Lower leg skin (tissue), 4 donors: ENCODE measurements at regions not wholly inside any gene's neighbourhood (a gene's known extent, or its start where the extent isn't known, plus 50 kb on each side); places are given as distances from the start of the nearest gene placed in this dataset.

ENCODE experiments used
- DNase-seq, 2 donors: peaks; one replicate each; pipeline ENCODE4 v3.0.0-alpha.2; 2019; ENCODE audit warnings: low spot score in 2 of 2
- H3K4me3 ChIP-seq: fragments of 200-600 bp; sonication (generic); 2 replicates; pipeline ENCODE4 v1.5.1; 2017; ENCODE audit warnings: mild to moderate bottlenecking, low read depth; ENCODE audit not compliant: poor library complexity, severe bottlenecking
- CTCF ChIP-seq, 3 donors: fragments of 450-650 bp; IDR thresholded peaks; one replicate each; pipeline ENCODE4 v1.5.1; 2016; ENCODE audit warnings: antibody characterized with exemption in 3 of 3, mild to moderate bottlenecking in 3 of 3, moderate library complexity in 2 of 3
- POLR2A ChIP-seq, 2 donors: fragments of 450-650 bp; IDR thresholded peaks; one replicate each; pipeline ENCODE4 v1.6.1; 2016 to 2017; ENCODE audit warnings: antibody characterized with exemption in 2 of 2, mild to moderate bottlenecking in 1 of 2, moderate library complexity in 1 of 2
- WGBS, 2 donors: methylation state at CpG; one replicate each; pipeline ENCODE4 v1.1.5; 2018; 5-methylcytosine and 5-hydroxymethylcytosine counted together
- intact Hi-C: fragments of 100-400 bp; cut with DNase I; formaldehyde crosslinking; loops from one replicate; pipeline ENCODE4 v1.15.0; 2023; ENCODE audit warnings: low total_unique reads

DNA sequence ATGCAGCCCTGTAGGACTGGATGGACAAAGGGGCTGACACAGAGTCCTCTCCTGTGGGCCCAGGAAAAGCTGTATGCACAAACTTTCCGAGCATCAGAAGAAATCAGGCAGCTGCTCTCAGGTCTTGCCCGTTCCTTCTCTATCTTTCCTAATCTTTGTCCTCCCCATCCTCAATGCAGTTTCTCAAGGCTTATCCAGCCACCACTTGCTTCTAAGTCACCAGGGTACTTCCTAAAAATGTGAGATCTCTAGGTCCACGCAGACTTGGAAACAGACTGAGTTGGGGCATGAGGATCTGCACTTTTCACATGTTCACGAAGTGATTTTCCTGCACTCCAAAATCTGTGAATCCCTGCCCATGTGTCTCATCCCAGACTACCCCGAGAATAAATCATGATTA, 394.5 kb upstream of the SLC35B3 start:
- intact Hi-C loops = no loop called here
- no peak for TF ChIP-seq POLR2A (IDR thresholded peaks at IDR 0.05)
- TF ChIP-seq CTCF (IDR thresholded peaks at IDR 0.05) = no peak
- 49 to 60% methylated on average over 5 of the region's 5 CpGs for WGBS, 2 donors
- H3K4me3 ChIP-seq = no peak overlapping the region
- no peak for DNase-seq

DNA sequence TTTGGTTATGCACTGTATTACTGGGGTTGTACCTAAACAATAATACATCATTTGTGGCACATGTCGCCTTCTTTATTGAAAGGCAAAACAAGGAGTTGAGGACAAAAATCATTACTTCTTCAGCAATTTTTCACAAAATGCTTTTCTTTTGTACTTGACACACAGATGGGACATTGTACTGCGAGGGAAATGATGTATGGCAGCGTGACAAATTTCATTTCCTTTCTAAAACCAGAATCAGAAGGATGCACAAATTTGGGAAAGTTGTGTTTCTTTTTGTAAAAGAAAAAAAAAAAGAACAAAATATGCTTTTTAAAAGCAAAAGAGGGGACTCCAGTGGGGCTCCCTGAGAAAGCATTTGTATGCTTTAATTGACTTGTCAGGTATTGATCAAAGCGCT, 394.0 kb upstream of the SLC35B3 start:
- no peak overlapping the region for H3K4me3 ChIP-seq
- intact Hi-C loops = no loop called here
- DNase-seq = no peak
- TF ChIP-seq POLR2A (IDR thresholded peaks at IDR 0.05) (no peak), CTCF (IDR thresholded peaks at IDR 0.05) (no peak)
- 68 to 73% methylated on average over 4 of the region's 4 CpGs for WGBS, 2 donors

GRCh38 chr6:8828376-8828775, 393.0 kb upstream of the SLC35B3 start:
- 71 to 95% methylated on average over 4 of the region's 4 CpGs for WGBS, 2 donors
- no peak for TF ChIP-seq POLR2A (IDR thresholded peaks at IDR 0.05)
- no peak for TF ChIP-seq CTCF (IDR thresholded peaks at IDR 0.05)
- no peak overlapping the region for H3K4me3 ChIP-seq
- intact Hi-C loops = no loop called here
- DNase-seq = no peak

- no peak for TF ChIP-seq POLR2A (IDR thresholded peaks at IDR 0.05)
- TF ChIP-seq CTCF (IDR thresholded peaks at IDR 0.05) = no peak
- DNase-seq = no peak
- H3K4me3 ChIP-seq = no peak overlapping the region
- intact Hi-C loops = no loop called here
These were observed 390.4 kb upstream of the SLC35B3 start for GRCh38 chr6:8825726-8826125.

- H3K4me3 ChIP-seq = no peak overlapping the region
- no peak for DNase-seq
- intact Hi-C loops = no loop called here
- TF ChIP-seq POLR2A (IDR thresholded peaks at IDR 0.05) (no peak), CTCF (IDR thresholded peaks at IDR 0.05) (no peak)
- WGBS, 2 donors = 76 to 84% methylated on average over 3 of the region's 3 CpGs
These were observed 386.6 kb upstream of the SLC35B3 start for GRCh38 chr6:8821981-8822381.

- TF ChIP-seq POLR2A (IDR thresholded peaks at IDR 0.05) (no peak), CTCF (IDR thresholded peaks at IDR 0.05) (no peak)
- no peak overlapping the region for H3K4me3 ChIP-seq
- DNase-seq = no peak
- intact Hi-C loops = no loop called here
These were observed 385.0 kb upstream of the SLC35B3 start for GRCh38 chr6:8820313-8820712.
